Stimulated activated CD8-positive, alpha-beta memory T cell treated with anti-CD3 and anti-CD28 coated beads, Interleukin-15, amount 100 ng/mL, for 24 hours (primary cell): ENCODE measurements at regions not wholly inside any gene's neighbourhood (a gene's known extent, or its start where the extent isn't known, plus 50 kb on each side); places are given as distances from the start of the nearest gene placed in this dataset.

Experiments
- DNase-seq: peaks from one replicate; pipeline ENCODE4 v3.0.0-alpha.2; 2020; ENCODE audit warnings: low read depth

DNA sequence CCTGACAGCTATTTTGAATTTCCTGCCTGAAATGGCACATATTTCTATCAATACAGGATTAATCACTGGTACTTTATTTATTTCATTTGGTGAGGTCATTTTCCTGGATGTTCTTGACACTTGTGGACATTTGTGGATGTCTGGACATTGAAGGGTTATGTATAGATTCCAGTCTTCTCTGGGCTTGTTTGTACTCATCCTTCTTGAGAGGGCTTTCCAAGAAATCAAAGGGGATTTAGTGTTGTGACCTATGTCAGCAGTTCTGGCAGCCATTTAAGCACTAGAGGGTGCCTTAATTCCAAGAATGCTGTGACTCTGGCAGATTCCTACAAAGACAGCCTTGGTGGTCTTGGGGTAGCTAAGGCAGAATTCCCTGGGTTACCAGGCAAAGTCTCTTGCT lies 259.7 kb downstream of the CSNK1G3 start:
- no peak for DNase-seq

DNA sequence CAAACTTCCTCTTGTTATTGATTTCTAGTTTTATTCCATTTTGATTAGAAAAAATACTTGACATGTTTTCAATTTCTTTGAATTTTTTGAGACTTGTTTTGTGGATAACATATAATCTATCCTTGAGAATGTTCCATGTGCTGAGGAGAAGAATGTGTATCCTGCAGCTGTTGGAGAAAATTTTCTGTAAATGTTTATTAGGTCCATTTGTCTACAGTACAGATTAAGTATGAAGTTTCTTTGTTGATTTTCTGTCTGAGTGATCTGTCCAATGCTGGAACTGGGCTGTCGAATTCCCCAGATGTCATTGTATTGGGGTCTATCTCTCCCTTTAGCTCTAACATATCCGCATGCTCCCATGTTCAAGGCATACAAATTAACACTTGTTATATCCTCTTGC lies 251.2 kb downstream of the CSNK1G3 start:
- DNase-seq, result no peak

DNA sequence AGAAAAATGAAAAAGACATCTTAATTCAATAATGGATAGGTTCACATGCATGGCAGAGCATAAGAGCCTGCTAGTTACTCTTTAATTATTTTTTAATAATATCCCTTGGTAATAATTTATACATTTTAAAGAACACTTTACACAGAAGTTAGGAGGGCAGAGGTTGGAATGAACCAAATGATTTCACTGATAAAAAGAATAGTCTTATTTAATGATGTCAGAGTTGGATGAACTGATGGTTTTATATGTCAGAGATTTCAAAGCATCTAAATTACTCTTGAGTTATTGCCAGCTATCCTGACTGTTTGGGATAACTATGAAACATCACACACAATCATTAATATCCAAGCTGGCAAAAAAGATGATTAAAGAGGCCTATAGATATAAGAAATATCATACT lies 244.8 kb downstream of the CSNK1G3 start:
- DNase-seq, result no peak

DNA sequence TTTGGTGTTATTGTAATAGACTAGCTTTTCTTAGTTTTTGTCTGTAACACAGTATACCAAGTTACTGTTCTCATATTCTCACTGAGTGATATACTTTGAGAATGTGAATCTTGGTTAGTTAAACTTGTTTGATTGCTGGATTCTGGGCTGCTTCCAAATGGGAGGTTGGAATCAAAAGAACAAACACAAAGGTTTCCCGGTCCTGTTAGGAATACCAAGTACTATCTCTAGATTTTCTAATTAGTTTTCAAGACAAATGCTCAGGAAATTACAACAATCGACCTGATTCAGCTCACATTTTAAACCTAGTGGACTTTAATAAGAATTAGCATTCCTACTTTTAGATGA lies 244.3 kb downstream of the CSNK1G3 start:
- DNase-seq, result no peak

DNA sequence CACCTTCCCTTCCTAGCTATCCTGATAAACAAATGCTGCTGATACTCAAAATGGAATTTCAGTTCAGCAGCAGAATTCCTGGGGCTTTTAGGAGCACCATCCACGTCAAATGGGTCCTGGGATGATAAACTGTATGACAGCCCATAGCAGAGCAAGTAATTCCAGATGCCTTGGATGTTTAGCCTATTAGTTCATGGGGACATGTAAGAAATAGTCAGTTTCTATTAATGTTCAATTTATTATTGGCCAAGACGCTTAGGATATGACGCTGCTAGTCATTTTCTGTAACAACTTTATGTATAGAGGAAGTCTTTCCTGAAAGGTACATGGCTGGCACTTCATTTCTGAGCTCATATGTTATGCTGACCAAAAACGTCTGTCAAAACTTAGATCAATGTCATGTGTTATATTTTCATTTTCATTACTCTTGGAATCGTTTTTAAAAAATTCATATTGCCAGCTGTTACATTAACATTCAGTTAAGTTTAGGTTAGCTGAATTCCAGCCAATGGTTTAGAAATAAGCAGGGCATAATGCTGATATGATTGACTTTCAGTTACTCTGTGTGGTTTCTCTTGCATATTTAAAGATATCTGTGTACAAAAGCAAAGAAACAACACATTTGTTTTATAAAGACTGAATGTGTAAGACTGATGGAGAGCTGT lies 243.8 kb downstream of the CSNK1G3 start:
- DNase-seq, result no peak

DNA sequence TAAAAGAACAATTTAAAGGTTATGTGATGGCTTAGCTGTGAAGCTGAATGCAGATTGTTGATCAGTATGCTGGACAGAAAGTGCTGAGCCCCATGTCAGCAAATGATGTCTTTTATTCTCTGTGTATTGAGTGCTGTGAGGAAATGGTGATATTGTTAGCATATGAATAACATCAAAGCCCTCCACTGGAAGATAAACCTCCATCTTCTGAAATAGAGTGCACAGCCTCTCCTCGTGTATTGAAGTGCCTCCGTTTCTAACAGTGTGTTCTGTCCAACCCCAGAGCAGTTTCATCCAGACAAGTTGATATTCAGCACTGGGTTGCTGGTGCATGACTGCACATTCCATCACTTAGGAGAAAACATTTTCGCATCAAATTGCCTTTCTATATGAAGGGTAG lies 242.9 kb downstream of the CSNK1G3 start:
- DNase-seq, result no peak

DNA sequence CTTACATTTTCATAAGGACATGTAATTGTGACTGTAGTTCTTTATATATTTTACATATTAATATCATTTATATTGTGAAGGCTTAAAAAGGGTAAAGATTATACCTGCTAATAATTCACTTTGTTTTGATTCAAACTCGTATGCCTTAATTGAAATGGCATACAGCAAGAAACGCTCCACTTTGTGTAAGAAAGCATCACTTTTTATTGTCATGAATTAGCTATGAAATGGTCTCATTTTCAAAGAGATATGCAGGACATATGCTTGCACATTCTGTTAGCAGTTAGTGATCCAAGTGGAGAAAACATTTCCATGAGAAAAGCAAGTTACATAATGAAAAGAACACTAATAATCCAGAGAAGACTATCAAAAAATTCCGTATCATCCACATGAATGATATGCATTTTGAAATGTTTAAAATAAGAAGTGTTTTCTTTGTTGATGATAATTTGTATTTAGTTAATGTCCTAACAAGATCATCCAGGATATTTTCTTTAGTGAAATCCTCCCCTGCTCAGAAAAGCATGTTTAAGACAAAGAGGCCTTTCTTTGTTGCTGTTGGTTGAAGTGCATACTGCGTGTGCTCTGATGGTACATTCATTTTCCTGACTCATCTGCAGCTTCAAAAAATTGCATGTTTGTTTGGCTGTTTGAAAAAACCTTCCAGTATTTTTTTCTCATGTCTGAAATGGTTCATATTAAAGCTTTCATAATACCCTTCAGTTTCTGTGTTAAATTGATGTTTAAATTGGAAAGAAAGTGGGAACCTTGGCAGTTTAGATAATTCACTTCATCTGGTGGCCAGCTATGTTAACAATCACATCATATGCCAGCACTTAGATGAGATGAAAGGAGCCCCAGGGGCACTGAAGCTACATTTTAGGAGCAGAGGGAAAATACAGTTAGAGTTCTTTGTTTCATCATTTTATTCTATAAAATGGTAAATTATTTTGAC lies 242.2 kb downstream of the CSNK1G3 start:
- DNase-seq, result no peak

DNA sequence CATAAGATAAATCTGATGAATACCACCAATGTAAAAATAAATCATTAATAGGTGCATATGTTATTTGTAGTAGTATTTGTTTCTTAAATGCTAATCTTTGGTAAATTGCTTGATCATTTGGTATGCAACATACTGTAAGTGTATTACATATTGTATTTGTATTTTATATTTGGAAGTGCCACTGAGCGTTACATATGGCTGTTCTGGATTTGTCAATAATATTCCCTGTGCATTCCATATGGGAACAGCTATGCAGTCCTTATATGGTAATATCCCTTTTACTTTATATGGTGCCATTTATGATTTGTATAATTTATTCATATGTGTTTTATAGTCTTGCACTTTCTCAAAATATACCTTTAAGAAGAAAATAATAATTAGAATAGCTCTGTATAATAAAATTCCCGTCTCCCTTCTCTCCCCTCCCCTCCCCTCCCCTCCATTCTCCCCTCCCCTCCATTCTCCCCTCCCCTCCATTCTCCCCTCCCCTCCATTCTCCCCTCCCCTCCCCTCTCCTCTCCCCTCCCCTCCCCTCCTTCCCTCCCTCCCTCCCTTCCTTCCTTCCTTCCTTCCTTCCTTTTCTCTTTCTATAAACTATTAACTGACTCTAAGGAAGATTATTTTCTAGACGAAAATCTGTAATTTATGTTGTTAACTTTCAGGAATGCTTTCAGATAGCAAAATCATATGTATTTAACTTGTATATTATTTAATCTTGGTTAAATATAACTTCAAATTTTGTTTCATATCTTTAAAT lies 241.4 kb downstream of the CSNK1G3 start:
- DNase-seq, result no peak

DNA sequence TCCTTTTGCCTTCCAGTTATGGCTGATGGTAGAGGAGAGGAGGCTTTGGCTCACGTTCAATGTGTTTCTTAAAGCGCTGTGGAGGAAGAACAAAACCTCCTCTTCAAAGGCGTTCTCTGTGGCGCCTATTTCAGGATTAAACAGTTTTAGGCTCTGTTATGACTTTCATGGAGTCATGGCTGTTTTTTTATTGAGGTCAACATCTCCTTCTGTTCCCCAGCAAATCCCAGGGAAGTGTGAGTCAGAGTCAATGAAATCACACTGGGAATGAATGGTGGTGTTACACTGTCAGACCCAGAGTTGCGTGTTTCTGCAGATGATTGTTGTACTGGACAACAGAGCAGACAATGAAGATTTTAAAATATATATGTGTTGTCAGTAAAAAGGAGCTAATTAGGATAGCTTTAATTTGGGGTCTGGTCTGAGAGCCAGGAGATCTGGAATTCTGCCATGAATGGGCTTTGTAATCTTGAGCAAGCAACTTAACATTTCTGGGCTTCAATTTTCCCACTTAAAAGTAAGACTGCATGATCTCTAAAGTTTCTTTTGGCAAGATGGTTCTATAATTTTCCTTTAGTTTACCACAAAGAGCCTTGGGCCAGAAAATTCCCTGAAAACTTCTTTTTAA lies 240.7 kb downstream of the CSNK1G3 start:
- no peak for DNase-seq

DNA sequence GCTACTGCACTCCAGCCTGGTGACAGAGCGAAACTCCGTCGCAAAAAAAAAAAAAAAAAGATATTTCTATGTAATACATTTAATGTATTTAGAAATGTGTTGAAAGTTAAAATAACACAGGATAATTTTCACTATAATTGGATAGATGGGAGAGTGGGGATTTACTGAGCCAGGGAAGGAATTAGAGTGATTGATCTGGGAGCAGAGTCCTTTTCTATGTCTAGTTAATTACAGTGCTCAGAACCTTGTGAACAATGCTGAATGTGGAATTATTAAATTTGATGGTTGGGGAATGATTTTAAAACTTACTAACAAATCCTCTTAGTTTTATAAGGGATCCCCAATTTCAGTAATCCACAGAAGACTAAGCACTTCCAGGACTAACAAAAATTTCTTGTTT lies 239.7 kb downstream of the CSNK1G3 start:
- DNase-seq, result no peak

DNA sequence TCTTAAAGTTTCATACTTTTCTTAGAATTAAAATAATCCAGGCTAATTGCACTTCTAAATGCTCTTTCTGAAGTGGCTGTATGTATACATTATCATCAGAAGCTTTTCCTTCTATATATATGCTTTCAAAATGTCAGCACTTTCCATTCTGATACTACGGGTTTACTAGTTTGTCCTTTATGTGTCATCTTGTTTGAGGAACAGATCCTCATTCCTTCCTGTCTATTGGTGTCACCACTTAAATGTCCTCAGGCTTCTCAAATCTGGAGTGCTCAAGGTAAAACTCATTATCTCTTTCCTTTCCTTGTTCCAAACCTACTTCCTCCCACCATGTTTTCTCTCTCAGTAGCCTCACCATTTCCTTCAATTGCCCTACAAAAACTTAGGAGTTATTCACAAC lies 236.3 kb downstream of the CSNK1G3 start:
- no peak for DNase-seq

DNA sequence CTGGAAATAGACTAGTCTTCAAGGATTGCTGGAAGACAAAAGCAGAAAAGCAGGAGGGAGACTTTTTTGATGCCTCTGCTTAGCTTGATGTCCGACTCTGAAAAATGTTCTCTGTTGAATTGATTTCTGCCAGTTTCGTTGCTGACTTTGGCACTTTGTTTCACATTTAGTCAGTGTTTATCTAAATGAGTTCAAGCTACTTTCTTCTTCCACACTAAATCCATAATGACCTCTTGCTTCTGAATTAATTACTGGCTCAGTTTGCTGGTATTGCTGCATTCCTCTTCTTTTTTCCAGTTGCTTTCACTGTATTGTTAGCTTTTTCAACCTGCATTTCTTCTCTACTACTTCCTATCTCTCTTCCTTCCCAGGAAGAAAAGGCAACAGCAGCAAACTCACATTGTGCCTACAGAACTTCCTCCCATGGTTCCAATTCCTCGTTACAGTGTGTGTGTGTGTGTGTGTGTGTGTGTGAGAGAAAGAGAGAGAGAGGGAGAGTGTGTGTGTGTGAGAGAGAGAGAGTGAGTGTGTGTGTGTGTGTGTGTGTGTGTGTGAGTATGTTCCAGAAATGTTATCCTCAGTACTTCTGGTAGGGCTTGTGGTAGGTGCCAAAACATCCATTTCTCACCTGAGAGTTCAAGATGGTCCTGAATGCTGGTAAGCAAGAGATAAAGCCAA lies 234.8 kb downstream of the CSNK1G3 start:
- DNase-seq, result no peak

DNA sequence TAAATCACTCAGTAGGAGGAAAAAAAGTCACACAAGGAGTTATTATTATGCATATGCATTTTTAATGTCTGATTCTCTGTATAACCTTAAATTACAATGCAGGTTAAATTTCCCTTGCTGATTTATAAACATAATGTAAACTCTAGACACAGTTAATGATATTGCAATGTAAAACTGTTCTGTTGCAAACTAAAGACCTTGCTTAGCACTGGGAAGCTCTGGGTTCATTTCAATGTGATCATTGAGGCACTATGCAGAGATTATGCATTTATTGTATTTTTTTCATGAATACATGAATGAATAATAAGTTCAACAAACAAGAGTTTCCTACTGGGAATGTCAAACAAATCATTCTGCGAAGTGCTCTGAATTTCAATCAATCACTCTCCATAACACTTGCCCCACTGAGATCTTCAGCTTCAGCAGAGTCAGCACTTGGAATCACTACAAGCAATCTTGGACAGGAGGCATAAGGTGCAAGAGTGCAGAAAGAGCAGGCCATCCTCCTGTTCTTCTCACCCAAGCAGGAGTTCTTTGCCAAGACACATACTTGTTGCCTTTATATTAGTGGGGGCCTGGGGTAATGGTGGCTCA lies 232.1 kb downstream of the CSNK1G3 start:
- DNase-seq, result no peak

DNA sequence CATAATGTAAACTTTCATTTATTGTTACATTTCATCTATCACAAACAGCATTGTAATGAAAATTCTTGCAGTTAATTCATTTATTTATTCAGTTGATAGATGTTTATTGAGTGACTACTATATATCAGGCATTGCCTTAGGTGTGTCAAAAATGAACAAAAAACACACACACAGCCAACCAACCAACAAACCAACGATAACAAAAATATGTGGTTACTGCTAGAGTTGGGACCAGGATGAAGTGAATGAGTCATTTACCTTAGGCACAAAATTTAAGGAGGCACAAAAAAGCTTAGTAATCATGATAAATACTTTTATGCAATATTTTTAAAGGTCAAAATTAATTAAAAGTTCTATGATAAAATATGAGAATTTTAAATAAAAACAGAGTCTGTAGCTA lies 223.4 kb downstream of the CSNK1G3 start:
- no peak for DNase-seq

DNA sequence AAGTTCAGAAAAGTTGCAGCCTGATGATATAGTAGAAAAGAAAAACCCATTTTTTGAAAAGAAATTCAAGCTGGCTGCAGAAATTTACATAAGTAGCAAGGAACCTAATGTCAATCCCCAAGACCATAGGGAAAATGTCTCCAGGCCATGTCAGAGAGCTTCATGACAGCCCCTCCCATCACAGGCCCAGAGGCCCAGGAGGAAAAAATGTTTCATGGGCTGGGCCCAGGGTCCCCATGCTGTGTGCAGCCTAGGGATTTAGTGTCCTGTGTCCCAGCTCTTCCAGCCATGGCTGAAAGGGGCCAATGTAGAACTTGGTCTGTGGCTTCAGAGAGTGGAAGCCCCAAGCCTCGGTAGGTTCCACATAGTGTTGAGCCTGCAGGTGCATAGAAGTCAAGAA lies 220.3 kb downstream of the CSNK1G3 start:
- DNase-seq, result no peak

DNA sequence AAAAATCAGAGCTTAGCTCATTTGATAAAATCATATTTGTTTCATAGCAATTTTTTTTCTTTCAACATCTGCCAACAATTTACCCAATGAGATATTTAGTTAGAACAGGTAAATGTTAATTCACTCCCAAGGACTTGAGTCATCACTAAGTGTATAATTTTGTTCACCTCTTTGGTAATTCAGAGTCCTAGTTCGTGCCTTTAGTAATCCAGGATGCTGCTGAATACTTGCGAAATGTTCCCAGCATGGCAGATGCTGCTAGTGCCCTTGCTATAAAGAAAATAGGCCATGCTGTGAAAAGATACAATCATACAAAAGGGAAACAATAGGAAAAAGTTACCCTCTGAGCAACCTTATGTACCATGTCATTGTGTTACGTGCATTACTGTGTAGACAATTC lies 210.5 kb downstream of the CSNK1G3 start:
- no peak for DNase-seq

DNA sequence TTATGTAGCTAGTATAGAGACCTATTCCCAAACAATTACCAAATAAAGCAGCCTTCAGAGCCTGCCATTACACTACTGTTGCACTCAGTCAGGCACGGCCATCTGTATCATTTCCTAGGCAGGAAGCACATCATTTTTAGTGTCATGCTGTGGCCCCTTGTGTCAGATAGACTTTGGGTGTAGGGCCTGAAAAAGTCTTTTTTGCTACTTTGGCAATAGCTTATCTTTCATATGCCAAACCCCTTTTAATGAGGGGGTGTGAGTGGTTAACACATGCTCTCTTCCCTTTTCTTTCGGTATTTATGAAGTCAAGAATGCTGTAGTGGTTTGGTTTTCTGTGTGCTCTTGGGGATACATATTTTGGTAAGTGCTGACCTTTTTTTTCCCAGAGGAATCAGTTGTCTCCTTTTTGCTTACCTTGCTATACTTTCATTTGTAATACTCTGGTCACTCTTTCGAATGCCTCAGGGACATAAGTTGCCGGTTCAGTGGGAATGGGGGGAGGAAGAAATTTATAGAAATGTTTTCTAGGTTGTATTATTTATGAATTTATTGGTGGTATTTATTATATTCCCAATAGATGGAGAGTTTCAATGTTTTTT lies 209.8 kb downstream of the CSNK1G3 start:
- no peak for DNase-seq

DNA sequence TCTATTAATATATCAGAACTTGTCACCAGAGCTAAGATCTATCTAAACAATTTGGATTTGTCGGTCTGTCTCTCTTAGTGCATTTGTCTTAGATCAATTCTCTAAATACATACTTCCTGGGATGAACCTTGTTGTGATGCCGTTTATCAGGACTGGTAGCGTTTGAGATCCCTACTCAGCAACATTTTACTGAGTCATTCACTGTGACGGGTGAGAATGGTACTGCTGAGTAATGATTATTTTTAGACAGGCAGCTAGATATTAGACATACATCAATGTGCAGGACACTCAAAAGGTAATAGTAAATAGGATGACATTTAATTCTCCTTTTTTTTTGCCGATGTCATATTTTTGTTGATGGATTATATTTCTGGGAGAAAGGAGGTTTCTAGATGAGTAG lies 209.0 kb downstream of the CSNK1G3 start:
- no peak for DNase-seq

DNA sequence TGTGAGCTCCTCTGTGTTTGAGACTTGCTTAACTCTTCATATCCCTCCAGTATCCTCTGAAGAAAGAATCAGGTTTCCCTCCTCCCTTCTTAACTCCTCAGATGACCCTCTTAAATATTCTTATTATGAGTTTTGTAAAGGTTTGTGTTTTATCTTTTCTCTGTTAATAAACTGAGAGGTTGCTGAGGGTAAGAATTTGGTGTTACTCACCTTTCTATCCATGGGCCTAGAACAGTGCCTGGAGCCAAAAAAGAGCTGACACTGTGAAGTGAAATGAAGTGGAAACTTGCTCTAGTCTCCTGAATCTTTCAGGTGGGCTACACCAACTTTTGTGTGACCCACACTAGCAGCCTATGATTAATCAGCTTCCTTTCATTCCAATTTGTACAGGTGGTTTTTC lies 208.4 kb downstream of the CSNK1G3 start:
- DNase-seq, result no peak

DNA sequence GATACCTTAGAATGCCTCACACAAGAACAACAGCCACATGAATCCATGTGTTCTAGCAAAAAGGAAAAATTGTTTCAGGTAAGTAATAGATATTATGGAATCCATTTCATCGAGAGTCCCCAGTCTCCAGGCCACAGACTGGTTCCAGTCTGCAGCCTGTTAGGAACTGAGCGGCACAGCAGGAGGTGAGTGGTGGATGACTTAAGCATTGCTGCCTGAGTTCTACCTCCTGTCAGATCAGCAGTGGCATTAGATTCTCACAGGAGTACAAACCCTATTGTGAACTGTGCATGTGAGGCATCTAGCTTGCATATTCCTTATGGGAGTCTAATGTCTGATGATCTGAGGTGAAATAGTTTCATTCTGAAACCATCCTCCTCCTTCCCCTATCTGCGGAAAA lies 207.0 kb downstream of the CSNK1G3 start:
- DNase-seq, result no peak

DNA sequence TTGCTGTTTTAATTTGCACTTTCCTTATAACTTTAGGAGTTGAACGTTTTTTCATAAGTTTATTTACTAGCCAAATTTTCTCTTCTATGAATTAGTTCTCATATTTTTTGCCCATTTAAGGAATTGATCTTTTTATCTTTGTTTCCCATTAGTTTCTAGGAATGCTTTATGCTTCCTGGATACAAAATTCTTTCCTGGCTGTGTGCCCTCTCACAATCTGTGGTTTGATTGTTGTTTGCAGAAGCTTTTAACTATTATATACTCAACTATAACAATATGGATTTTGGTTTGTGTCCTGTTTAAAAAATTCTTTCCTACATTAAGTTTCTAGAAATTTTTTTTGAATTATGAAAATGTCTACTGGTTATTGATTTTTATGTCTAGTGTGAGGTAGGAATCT lies 206.3 kb downstream of the CSNK1G3 start:
- no peak for DNase-seq
